ENCODE measurements at regions not wholly inside any gene's neighbourhood (a gene's known extent, or its start where the extent isn't known, plus 50 kb on each side); places are given as distances from the start of the nearest gene placed in this dataset.
"Not testable (repeated sequence)": the region's sequence is repeated elsewhere in the genome, so short reads cannot be mapped to it uniquely, and the experiment has no call there.

DNA sequence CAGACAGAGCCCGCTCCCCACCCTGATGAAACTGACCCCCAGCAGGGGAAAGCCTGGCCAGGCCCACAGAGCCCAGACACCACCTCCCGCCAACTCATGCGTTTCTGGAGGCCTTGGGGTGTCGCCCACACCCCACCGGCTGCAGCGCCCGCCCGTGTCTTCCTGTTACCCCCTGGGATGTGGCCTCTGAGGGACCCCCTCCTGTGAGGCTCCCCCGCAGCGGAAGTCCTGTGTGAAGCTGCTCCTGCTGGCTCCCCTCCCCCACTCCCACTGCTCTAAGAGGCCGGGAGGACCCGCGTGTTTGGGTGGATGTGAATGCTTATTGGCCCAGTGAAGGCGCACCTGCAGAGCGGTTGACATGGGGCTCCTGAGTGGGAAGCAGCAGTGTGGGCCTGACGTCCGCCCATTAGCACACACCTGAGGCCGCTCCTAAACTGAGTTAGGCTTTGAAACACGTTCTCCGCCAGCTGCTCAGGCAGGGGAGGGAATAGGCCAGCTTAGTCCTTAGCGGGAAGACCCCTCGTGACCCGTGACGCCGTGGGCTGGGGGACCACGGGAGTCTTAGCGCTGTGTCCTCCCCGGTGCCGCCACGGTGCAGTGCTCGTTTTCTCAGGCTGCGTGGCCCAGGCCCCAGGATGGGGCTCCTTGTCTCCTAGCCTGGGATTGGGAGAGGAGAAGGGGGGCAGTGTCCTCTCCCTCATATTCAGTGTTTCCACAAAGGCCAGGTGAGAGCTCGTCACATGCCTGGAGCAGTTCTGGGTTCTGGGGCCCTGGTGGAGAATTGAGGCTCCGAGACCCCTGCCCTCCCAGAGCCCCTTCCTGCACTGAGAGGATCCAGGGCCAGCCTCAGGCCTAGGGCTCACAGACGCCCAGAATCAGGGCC lies 323.4 kb upstream of the SFSWAP start:
- no peak for DNase-seq (ENCODE audit: low read depth in 2 of 2, low spot score in 1 of 2)

DNA sequence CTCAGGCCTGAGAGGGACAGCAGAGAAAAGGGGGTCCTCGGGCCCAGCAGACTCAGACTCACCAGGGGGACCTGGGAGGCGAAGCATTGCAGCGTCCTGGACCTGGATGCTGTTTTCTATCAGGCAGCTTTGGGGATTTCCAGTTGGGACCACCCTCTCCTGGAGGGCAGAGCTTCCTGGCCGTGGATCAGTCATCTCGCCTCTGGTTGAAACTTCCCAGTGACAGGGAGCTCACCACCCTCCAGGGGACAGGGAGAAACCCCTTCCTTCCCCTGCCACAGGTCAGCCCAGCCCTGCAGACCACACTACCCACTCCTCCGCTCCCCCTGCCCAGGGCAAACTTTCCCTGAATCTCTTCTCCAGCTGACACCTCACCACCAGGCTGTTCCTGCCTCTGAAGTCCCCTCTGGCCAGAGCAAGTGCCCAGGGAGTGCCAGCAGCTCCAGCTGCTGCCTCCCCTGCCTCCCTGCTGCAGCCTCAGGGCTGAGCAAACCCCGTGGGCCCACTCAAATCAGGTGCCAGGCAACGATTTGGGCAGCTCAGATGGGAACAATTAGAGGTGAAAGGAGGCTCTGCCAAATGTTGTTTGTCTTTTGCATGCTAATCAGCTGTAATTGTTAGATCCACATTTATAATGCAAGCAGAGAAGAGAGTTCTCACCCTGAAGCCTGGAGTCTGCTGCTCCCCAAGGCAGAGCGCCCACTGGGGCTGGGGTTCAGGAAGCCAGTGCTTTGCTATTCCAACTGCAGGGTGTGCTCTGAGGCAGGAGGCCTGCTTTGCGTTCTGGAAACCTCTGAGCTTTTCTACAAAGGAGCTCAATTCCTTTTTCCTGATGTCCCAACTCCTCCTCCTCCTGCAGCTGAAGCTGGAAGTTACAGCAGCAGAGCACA lies 322.5 kb upstream of the SFSWAP start:
- DNase-seq (ENCODE audit: low read depth in 2 of 2, low spot score in 1 of 2), result not testable (repeated sequence)

DNA sequence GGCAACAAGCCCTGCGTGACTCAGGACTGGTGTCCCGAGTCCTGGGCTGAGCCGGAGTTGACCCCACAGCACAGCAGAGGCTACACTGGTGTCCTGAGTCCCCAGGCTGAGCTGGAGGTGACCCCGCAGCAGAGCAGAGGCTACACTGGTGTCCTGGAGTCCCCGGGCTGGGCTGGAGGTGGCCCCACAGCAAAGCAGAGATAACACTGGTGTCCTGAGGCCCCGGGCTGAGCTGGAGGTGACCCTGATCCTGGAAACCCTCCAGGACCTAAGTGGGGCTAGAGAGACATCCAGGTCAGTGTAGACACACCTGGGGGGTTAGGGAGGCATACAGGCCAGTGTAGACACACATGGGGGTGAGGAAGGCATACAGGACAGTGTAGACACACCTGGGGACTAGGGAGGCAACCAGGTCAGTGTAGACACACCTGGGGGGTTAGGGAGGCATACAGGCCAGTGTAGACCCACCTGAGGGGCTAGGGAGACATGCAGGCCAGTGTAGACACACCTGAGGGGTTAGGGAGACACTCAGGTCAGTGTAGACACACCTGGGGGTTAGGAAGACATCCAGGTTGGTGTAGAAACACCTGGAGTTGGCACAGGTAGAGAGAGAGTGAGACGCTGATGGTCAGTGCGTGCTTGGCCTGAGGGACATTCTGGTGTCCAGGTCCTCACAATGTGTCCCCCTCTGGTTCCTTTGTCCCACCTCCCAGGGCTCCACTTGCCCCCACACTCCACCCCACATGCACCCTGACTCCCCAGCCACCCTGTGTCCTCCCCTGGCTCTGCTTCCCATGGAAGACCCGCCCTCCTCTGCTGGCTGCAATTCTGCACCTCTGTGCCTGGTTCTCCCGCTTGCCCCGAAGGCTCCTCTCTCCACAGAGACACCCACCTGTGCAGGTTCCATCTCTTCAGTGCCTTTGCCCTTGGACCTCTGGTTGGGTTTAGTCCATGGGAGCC lies 321.6 kb upstream of the SFSWAP start:
- DNase-seq (ENCODE audit: low read depth in 2 of 2, low spot score in 1 of 2), result no peak

DNA sequence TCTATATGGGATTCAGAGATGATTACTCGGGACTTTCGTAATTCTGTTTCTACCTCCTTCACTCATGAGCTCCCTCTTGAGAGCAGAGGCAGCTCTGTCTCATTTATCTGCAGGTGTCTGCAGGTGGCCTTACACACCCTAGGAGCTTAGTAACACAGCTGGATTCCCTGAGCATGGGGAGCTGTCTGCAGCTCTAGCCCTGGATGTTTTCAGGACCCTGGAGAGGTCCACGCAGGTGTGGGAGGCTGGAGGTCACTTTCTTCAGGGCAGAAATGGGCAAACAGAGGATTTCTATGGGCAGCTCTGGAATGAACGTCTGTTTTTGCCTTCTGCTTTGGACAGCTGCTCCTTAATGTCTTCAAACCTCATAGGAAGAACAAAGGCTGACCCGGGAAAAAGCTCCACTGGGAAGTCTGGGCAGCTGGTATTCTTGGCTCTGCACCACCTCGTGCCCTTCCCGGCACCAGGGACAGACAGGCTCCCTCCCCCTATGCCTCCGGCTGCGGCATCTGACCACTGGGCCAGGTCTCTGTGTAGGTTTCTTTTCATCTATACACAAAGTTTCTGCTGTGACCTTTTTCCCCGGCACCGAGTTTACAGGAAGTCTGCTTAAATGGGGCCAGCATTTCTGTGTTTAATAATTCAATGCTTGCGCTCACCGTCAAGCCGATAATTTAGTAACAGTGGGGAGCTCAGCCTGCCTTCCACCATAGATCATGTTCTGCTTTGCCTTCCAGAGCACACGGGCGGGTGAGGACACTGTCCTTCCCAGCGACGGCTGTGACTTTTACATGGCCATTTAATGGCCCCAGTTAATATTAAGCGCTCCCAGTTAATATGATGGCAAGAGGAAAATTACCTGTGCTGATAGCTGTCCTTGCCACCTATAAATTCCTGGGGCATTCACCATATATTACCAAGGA lies 320.2 kb upstream of the SFSWAP start:
- DNase-seq (ENCODE audit: low read depth in 2 of 2, low spot score in 1 of 2), result no peak

DNA sequence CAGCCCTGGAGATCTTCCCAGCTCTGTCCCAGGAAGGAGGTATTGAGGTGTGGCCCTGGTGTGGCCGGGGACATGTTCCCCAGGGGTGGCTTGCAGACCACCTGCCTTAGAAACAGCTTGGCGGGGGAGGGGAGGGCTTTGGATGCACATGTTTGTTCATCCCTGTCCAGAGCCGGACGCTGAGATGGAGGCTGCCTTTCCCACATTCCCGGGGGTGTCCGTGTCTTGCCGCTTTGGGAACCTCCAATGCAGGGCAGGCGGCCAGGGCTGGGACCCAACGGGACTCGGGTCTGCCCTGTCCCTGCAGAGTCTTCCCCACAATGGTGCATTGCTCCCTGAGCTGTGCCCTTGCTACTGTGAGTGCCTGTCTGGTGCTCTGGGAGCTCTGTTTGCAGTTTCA lies 319.5 kb upstream of the SFSWAP start:
- DNase-seq (ENCODE audit: low read depth in 2 of 2, low spot score in 1 of 2), result no peak

DNA sequence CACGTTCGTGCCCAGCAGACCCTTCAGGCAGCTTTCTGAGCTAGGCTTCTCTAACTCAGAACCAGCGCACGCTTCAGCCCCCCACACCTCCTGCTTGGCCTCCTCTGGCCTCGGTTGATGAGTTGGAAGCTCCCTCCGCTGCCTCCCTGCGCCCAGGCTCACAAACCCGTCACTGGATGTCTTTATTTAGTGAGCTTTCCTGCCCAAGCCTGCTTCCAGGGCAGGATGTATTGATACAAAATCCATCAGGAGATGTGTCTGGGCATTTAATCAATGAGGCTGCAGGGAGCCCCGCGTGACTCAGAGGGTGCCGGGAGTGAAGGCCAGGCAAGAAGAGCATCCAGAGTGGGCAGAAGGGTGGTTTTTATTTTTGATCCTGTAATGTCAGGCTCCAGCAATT lies 316.1 kb upstream of the SFSWAP start:
- not testable (repeated sequence) for DNase-seq (ENCODE audit: low read depth in 2 of 2, low spot score in 1 of 2)

DNA sequence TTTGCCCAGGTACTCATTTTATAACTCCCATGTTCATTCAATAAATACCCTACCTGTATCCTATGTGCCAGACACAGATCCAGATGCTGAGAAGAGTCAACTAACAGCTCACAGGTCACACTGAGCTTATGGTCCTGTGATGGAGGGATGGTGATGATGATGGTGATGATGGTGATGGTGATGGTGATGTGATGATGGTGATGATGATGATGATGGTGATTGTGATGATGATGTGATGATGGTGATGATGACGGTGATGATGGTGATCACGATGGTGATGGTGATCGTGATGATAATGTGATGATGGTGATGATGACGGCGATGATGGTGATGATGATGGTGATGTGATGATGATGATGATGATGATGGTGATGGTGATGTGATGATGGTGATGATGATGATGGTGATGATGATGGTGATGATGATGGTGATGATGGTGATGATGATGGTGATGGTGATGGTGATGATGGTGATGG lies 315.6 kb upstream of the SFSWAP start:
- not testable (repeated sequence) for DNase-seq (ENCODE audit: low read depth in 2 of 2, low spot score in 1 of 2)

DNA sequence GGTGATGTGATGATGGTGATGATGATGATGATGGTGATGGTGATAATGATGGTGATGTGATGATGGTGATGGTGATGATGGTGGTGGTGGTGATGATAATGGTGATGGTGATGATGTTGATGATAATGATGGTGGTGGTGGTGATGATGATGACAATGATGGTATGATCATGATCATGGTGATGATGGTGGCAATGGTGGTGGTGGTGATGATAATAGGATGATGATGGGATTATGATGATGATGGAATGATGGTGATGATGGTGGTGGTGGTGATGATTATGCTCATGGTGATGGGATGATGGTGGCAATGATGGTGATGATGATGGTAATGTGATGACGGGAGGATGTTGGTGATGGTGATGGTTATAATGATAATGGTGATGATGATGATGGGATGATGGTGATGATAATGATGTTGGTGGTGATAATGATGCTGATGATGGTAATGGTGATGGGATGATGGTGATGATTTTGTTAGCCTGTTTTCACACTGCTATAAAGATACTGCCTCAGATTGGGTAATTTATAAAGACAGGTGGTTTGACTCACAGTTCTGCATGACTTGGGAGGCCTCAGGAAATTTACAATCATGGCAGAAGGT lies 314.8 kb upstream of the SFSWAP start:
- DNase-seq (ENCODE audit: low read depth in 2 of 2, low spot score in 1 of 2), result no peak

DNA sequence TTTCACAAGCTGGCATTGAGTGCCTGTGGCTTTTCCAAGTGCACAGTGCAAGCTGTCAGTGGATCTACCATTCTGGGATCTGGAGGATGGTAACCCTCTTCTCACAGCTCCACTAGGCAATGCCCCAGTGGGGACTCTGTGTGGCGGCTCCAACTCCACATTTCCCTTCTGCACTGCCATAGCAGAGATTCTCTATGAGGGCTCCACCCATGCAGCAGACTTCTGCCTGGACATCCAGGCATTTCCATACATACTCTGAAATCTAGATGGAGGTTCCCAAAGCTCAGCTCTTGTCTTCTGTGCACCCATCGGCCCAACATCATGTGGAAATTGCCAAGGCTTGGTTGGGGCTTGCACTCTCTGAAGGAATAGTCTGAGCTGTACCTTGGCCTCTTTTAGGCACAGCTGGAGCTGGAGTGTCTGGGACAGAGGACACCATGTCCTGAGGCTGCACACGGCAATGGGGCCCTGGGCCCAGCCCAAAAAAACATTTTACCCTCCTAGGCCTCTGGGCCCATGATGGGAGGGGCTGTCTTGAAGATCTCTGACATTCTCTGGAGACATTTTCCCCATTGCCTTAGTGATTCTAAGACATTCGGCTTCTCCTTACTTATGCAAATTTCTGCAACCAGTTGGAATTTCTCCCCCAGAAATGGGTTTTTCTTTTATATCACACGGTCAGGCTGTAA lies 313.3 kb upstream of the SFSWAP start:
- no peak for DNase-seq (ENCODE audit: low read depth in 2 of 2, low spot score in 1 of 2)

DNA sequence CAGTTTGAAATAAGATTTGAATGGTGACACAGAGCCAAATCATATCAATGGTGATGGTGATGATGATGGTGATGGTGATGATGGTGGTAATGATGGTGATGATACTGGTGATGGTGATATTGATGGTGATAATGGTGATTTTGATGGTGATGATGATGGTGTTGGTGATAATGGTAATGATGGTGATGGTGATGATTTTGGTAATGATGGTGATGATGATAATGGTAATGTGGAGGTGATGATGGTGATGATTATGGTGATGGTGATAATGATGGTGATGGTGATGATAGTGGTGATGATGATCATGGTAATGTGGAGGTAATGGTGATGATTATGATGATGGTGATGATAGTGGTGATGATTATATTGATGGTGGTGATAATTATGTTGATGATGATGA lies 311.9 kb upstream of the SFSWAP start:
- DNase-seq (ENCODE audit: low read depth in 2 of 2, low spot score in 1 of 2), result no peak

DNA sequence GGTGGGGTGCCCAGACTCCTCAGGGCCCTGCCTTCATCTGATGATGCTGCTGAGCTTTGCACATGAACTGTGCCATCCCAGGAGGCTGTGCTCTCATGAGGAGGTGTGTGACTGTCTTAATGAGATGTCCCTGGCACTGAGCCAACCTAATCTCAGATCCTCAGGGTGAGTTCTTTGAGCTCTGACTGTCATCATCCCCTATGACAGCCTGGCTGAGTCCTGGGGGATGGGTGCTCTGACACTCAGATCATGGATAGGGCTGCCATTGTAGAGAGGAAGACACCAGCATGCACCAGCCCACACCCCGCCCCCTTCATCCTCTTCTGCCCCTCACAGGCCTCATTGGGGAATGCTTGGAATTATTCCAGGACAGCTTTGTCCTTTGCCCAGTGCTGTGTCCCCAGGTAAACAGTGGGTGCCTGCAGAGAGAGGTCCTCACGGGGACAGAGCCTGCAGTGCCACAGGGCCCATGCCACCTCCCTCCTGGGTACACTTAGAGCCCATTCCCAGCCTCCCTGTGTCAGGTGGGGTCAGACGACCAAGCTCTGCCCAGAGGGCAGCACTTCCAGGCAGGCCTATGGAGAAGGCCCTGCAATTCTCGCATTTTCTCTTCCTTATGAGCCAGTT lies 310.1 kb upstream of the SFSWAP start:
- not testable (repeated sequence) for DNase-seq (ENCODE audit: low read depth in 2 of 2, low spot score in 1 of 2)

DNA sequence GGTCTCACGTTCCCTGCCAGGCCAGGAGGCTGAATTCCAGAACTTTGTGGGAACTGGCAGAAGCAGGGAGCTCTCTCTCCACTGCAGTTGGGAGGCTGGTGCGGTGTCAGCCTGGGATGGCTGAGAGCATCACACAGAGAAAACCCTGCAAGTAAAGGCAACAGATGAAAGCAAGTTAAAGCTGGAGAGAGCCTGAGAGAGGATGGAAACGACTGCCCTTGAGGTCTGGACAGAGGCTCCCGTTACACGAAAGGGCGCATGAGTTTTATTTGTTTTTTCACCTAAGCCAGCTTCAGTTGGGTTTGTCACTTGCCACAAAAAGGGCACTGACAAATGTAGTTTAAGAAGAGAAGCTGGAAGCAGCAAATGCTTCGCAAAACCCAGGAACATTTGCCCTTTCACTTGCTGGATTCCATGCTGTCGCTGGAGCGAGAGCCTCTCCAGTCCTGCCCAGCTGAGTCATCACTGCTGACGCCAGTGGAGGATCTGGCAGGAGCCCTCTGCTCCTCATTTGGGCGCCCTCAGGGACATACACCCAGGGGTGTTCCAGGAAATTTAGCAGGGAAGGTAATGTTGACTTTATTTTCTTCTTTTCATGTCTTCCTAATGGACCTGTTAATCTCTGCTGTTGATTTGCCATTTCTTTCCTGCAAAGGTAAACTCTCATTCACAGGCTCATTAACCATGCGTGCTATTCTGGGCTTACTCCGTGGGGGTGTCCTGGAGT lies 308.8 kb upstream of the SFSWAP start:
- not testable (repeated sequence) for DNase-seq (ENCODE audit: low read depth in 2 of 2, low spot score in 1 of 2)

DNA sequence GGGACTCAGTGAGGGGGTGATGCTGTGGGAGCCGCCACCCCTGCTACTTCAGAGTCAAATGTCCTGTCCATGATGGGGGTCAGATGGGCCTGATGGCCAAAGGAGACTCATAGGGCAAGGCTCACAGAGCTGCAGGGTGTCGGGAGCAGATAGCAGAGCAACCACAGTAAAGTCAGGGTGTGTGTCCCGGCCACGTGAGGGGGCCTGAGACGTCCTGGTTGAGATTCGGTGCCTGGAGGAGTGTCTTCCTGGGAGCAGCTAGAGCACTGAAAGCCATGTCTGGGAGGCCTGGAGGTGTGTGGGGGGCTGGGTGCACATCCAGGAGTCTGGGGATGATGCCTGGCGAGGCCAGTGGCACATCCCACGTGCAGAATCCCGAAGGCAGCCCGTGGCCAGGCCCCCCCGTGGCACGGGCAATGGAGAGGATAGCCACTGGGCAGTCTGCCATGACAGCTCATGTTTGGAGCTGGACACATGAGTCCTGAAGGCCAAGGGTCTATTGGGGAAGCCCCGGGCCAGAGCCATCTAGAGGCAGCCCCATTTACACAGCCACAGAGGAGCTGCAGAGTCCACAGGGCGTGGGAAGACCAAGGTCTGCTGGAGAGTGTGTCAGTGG lies 308.0 kb upstream of the SFSWAP start:
- no peak for DNase-seq (ENCODE audit: low read depth in 2 of 2, low spot score in 1 of 2)

DNA sequence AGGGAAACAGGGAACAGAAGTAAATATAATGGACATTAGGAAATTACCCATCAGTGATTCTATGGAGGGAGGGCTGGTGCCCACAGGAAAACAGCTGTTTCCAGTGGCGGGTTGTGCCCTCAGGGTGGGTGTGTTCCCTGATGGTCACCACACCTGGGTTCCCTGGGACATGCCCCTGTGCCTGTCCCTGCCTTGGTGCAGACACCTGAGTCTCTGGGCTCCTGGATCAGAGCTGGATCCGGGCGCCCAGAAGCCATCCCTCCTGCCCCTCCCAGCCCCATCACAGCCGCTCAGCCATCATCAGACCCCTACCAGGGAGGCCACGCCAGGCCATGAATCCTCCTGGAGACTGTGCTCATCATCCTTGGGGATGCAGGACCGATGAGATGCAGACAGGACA lies 307.2 kb upstream of the SFSWAP start:
- no peak for DNase-seq (ENCODE audit: low read depth in 2 of 2, low spot score in 1 of 2)

DNA sequence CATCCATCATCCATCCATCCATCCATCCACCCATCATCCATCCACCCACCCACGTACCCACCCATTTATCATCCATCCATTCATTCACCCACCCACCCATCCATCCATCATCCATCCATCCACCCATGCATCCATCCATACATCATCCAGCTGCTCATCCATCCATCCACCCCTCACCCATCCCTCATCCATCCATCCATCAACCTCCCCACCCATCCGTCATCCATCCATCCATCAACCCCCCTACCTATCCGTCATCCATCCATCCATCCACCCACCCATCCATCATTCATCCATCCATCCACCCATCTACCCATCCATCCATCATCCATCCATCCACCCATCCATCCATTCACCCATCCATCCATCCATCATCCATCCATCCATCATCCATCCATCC lies 306.2 kb upstream of the SFSWAP start:
- no peak for DNase-seq (ENCODE audit: low read depth in 2 of 2, low spot score in 1 of 2)

DNA sequence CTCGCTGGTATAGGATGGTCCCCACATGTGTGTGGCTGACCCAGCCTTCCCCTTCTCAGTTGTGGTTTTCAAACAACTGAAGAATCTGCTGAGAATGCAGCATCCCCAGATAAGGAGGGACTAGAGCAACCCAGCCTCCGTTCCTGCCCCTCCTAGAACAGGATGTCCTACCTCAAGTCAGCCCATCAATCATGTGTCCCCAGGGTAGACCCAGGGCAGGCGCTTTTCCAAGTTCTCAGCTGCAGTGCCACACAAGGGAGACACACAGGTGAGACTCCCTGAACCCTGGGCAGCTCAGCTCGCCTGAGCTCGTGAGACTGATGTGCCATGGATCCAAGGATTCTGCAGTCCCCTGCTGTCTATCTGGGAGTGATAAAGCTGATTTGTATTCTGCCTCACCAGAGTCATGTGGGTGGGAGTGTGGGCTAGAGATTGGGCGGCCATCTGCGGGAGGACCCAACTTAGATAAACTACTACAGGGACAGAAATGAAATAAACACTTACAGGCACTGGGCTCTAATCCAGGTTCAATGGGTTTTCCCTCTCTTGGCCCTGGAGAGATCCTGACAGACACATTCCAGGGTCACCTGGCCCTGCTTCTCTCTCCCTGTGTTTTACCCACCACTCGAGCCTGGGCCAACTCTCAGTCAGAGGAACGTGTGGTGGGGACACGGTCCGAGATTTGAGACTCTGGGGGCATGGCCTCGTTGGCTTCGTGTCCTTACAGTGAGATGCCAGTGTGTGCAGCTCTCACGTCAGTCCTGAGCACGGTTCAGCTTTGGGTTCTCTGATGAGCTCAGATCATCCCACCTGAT lies 303.5 kb upstream of the SFSWAP start:
- DNase-seq (ENCODE audit: low read depth in 2 of 2, low spot score in 1 of 2), result no peak

DNA sequence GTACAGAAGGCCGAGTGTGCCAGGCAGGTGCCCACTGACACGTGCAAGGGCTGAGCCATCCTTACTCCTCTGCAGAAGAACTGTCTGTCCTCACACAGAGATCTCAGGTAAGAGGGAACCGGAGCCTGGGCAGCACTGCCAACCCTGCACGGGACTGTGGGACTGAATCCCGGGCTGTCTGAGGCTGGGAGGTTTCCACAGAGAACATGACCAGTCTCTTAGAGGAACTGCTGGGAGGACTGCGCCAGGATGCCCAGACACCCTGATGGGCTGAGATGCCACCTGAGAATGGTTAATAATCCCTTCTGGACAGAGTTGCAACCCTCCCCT lies 302.9 kb upstream of the SFSWAP start:
- DNase-seq (ENCODE audit: low read depth in 2 of 2, low spot score in 1 of 2), result no peak
